Calu3 (cell line): ENCODE measurements at regions not wholly inside any gene's neighbourhood (a gene's known extent, or its start where the extent isn't known, plus 50 kb on each side); places are given as distances from the start of the nearest gene placed in this dataset.
A peak's percentile ranks its signal among the peaks of the same experiment; 100 is the strongest.

Source experiments
- BruUV-seq: library from RNA; stranded (reverse); fragments of 400-500 nt; replicated peaks from 2 replicates; lab custom pipeline; 2021; lab: Mats Ljungman, UMichigan
- CTCF ChIA-PET: fragments of 300-600 bp; sonication (Branson Sonifier 250); formaldehyde crosslinking; loops from one replicate; lab custom pipeline; 2022; ENCODE audit warnings: antibody characterized with exemption; lab: Charles Lee
- DNase-seq: peaks from one replicate; pipeline ENCODE4 v3.0.0; 2022
- H3K27ac Mint-ChIP-seq: one replicate; pipeline ENCODE4 v1.8.0; 2022; ENCODE audit warnings: mixed read lengths; ENCODE audit not compliant: unreplicated experiment
- H3K27me3 Mint-ChIP-seq: one replicate; pipeline ENCODE4 v1.8.0; 2022; ENCODE audit warnings: mixed read lengths; ENCODE audit not compliant: unreplicated experiment
- H3K36me3 Mint-ChIP-seq: one replicate; pipeline ENCODE4 v1.8.0; 2022; ENCODE audit warnings: mild to moderate bottlenecking, moderate library complexity, mixed read lengths; ENCODE audit not compliant: insufficient read depth, unreplicated experiment
- H3K4me1 Mint-ChIP-seq: one replicate; pipeline ENCODE4 v1.8.0; 2022; ENCODE audit warnings: mild to moderate bottlenecking, low read depth, mixed read lengths; ENCODE audit not compliant: unreplicated experiment
- H3K4me3 Mint-ChIP-seq: one replicate; pipeline ENCODE4 v1.8.0; 2022; ENCODE audit warnings: mild to moderate bottlenecking, low read depth, moderate library complexity, mixed read lengths; ENCODE audit not compliant: unreplicated experiment
- H3K9me3 Mint-ChIP-seq: one replicate; pipeline ENCODE4 v1.8.0; 2022; ENCODE audit warnings: low read depth, mixed read lengths; ENCODE audit not compliant: unreplicated experiment
- intact Hi-C: fragments of 100-400 bp; cut with micrococcal nuclease; formaldehyde crosslinking; loops from one replicate; pipeline ENCODE4 v1.10.0; 2022; ENCODE audit not compliant: unreplicated experiment
- TF ChIP-seq, protein P1 (sequence below): fragments of 200-600 bp; IDR thresholded peaks from one replicate; pipeline ENCODE4 v1.8.0; 2022; ENCODE audit warnings: antibody characterized with exemption; ENCODE audit not compliant: unreplicated experiment

GRCh38 chr5:68658810-68659372 lies 434.9 kb upstream of the SLC30A5 start:
- CTCF ChIA-PET: no interaction called here
- Mint-ChIP-seq H3K36me3 (no peaks in the 10 kb centered on the region), H3K4me3 (no peak overlapping the region), H3K27me3 (no peaks in the 10 kb centered on the region), H3K9me3 (no peaks in the 10 kb centered on the region), H3K4me1 (peaks cover 8% of the 10 kb centered on the region), H3K27ac (no peak overlapping the region)
- BruUV-seq: no TSS peak
- intact Hi-C loops: no loop called here
- TF ChIP-seq, protein P1, sequence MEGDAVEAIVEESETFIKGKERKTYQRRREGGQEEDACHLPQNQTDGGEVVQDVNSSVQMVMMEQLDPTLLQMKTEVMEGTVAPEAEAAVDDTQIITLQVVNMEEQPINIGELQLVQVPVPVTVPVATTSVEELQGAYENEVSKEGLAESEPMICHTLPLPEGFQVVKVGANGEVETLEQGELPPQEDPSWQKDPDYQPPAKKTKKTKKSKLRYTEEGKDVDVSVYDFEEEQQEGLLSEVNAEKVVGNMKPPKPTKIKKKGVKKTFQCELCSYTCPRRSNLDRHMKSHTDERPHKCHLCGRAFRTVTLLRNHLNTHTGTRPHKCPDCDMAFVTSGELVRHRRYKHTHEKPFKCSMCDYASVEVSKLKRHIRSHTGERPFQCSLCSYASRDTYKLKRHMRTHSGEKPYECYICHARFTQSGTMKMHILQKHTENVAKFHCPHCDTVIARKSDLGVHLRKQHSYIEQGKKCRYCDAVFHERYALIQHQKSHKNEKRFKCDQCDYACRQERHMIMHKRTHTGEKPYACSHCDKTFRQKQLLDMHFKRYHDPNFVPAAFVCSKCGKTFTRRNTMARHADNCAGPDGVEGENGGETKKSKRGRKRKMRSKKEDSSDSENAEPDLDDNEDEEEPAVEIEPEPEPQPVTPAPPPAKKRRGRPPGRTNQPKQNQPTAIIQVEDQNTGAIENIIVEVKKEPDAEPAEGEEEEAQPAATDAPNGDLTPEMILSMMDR: no peak
- no peak for DNase-seq

DNA sequence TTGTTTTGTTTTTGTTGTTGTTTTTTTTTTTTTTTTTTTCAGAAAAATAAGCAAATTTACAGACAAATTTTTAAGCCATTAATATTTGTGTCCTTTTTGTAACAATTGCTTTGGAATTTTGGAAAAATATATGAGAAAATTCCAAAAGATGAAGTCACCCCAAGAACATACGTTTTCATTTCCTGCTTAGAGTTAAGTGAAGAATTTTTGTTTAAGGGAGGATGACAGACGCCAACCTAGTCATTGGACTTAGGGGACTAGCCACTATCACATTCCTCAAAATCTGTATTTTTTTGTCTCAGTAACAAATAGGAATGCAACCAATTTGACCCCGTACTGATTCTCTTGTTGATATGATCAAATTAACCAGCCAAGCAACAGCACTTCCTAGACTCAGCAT lies 433.9 kb upstream of the SLC30A5 start:
- H3K27ac Mint-ChIP-seq: no peak overlapping the region
- intact Hi-C loops: loop anchor here (2.0 kb wide), 1 partner anchor 371 kb away; no protein-coding TSS in a partner anchor
- DNase-seq: no peak
- no peak overlapping the region for H3K4me3 Mint-ChIP-seq
- no peaks in the 10 kb centered on the region for H3K27me3 Mint-ChIP-seq
- no TSS peak for BruUV-seq
- CTCF ChIA-PET: interaction anchor here (0.9 kb wide), 1 partner anchor 11 kb away, joined by 4 read pairs; no protein-coding TSS in a partner anchor
- no peaks in the 10 kb centered on the region for H3K36me3 Mint-ChIP-seq
- TF ChIP-seq, protein P1: no peak
- peaks cover 8% of the 10 kb centered on the region for H3K4me1 Mint-ChIP-seq
- H3K9me3 Mint-ChIP-seq: no peaks in the 10 kb centered on the region

GRCh38 chr5:68661237-68661636 lies 432.6 kb upstream of the SLC30A5 start:
- no TSS peak for BruUV-seq
- H3K36me3 Mint-ChIP-seq: no peaks in the 10 kb centered on the region
- intact Hi-C loops: loop anchor here (2.0 kb wide), 1 partner anchor 372 kb away; no protein-coding TSS in a partner anchor
- TF ChIP-seq, protein P1: peak; percentile 17
- peaks cover 8% of the 10 kb centered on the region for H3K4me1 Mint-ChIP-seq
- DNase-seq: peak; percentile 16
- no peaks in the 10 kb centered on the region for H3K9me3 Mint-ChIP-seq
- no peaks in the 10 kb centered on the region for H3K27me3 Mint-ChIP-seq
- no peak overlapping the region for H3K27ac Mint-ChIP-seq
- H3K4me3 Mint-ChIP-seq: no peak overlapping the region
- CTCF ChIA-PET: no interaction called here

- TF ChIP-seq, protein P1: no peak
- Mint-ChIP-seq H3K27ac (no peak overlapping the region), H3K27me3 (no peaks in the 10 kb centered on the region), H3K36me3 (no peaks in the 10 kb centered on the region), H3K4me1 (no peaks in the 10 kb centered on the region), H3K4me3 (no peak overlapping the region), H3K9me3 (no peaks in the 10 kb centered on the region)
- CTCF ChIA-PET: no interaction called here
- intact Hi-C loops: no loop called here
- no peak for DNase-seq
- no TSS peak for BruUV-seq
Observed at GRCh38 chr5:68662804-68663307, 431.0 kb upstream of the SLC30A5 start.
